K562 (cell line): ENCODE measurements at regions not wholly inside any gene's neighbourhood (a gene's known extent, or its start where the extent isn't known, plus 50 kb on each side); places are given as distances from the start of the nearest gene placed in this dataset.

ENCODE experiments used
- ATAC-seq: fragments of 200-7000 bp; cut with Tn5 transposase; 3 replicates; pipeline ENCODE4 v1.9.1; 2020; ENCODE audit warnings: moderate library complexity
- BruUV-seq: library from RNA; stranded (reverse); fragments of 400-500 nt; replicated peaks from 2 replicates; lab custom pipeline; 2021; lab: Mats Ljungman, UMichigan
- CTCF ChIA-PET: fragments of 300-600 bp; formaldehyde crosslinking; extraction: SDS; loops from one replicate; lab custom pipeline; 2021; ENCODE audit warnings: low intra/inter-chr PET ratio; lab: Yijun Ruan, JAX
- POLR2A ChIA-PET: fragments of 300-600, 350-650 bp; sonication (Branson Sonifier 250); formaldehyde crosslinking; extraction: SDS; loops from one replicate; lab custom pipeline; 2021; ENCODE audit warnings: antibody characterized with exemption, inconsistent platforms; lab: Yijun Ruan, JAX
- DNase-seq, 4 experiments: peaks; one replicate each; pipeline versions ENCODE4 v3.0.0 to v3.0.0-alpha.2; 2011 to 2018; ENCODE audit warnings: low spot score in 3 of 4, mixed read lengths in 3 of 4; ENCODE audit errors: extremely low read depth in 1 of 4
- FAIRE-seq: peaks from 2 replicates; lab custom pipeline; 2011; peaks lifted over from hg19 to GRCh38; lab: Jason Lieb, UNC
- H2AFZ ChIP-seq: 2 replicates; pipeline ENCODE4 v1.6.0; 2011; ENCODE audit warnings: low read depth, low read length, control low read depth, inconsistent platforms
- H3K27ac ChIP-seq: fragments of 200-600 bp; 3 replicates; pipeline ENCODE4 v1.8.0; 2011; ENCODE audit warnings: low read depth, mild to moderate bottlenecking, control low read depth, inconsistent platforms, low read length, moderate library complexity, mixed read lengths; ENCODE audit errors: extremely low read depth
- H3K27me3 ChIP-seq, 2 experiments: fragments of 300-600 bp in 1 of 2; 2 replicates in 1 of 2; 3 replicates in 1 of 2; pipeline versions ENCODE4 v1.6.0 to v1.8.0; 2011; ENCODE audit warnings: inconsistent platforms in 2 of 2, low read length in 2 of 2, mild to moderate bottlenecking in 1 of 2, mixed read lengths in 1 of 2, moderate library complexity in 1 of 2; ENCODE audit not compliant: control insufficient read depth in 2 of 2, insufficient read depth in 2 of 2
- H3K36me3 ChIP-seq: fragments of 300-600 bp; 3 replicates; pipeline ENCODE4 v1.8.0; 2011; ENCODE audit warnings: mild to moderate bottlenecking, low read length, inconsistent platforms; ENCODE audit not compliant: control insufficient read depth, insufficient read depth
- H3K4me1 ChIP-seq, 2 experiments: fragments of 200-600 bp in 1 of 2; replicated peaks in 1 of 2; 2 replicates in 1 of 2; 3 replicates in 1 of 2; pipeline versions ENCODE4 v1.5.1 to v1.8.0; 2011; ENCODE audit warnings: inconsistent platforms in 2 of 2, low read length in 2 of 2, mild to moderate bottlenecking in 1 of 2, mixed read lengths in 1 of 2, moderate library complexity in 1 of 2; ENCODE audit not compliant: control insufficient read depth in 2 of 2, insufficient read depth in 2 of 2
- H3K4me2 ChIP-seq: 2 replicates; pipeline ENCODE4 v1.6.1; 2011; ENCODE audit warnings: low read length, control low read depth, inconsistent platforms, mixed read lengths; ENCODE audit not compliant: insufficient read depth
- H3K4me3 ChIP-seq: fragments of 200-600 bp; sonication (generic), shearing (Covaris generic); 2 replicates; pipeline ENCODE4 v1.5.1; 2016; ENCODE audit warnings: control low read depth, inconsistent platforms
- H3K79me2 ChIP-seq: fragments of 200-600 bp; 3 replicates; pipeline ENCODE4 v1.8.0; 2011; ENCODE audit warnings: low read length, inconsistent platforms; ENCODE audit not compliant: control insufficient read depth, insufficient read depth
- H3K9ac ChIP-seq, 2 experiments: 2 replicates each; pipeline versions ENCODE4 v1.6.0 to v1.6.1; 2011; ENCODE audit warnings: low read depth in 2 of 2, low read length in 2 of 2, control low read depth in 1 of 2, inconsistent platforms in 1 of 2, mild to moderate bottlenecking in 1 of 2, mixed read lengths in 1 of 2; ENCODE audit not compliant: insufficient read depth in 1 of 2
- H3K9me1 ChIP-seq: one replicate; pipeline ENCODE4 v1.6.0; 2011; ENCODE audit warnings: inconsistent platforms, mild to moderate bottlenecking, low read length, moderate library complexity; ENCODE audit not compliant: control insufficient read depth, insufficient read depth
- H3K9me3 ChIP-seq: replicated peaks from 2 replicates; pipeline ENCODE4 v1.5.1; 2011; ENCODE audit warnings: low read depth, low read length, inconsistent platforms; ENCODE audit not compliant: control insufficient read depth, insufficient read depth
- H4K20me1 ChIP-seq: replicated peaks from 2 replicates; pipeline ENCODE4 v1.6.1; 2011; ENCODE audit warnings: low read length, inconsistent platforms, mixed read lengths; ENCODE audit not compliant: control insufficient read depth, insufficient read depth
- BHLHE40 ChIP-seq: IDR thresholded peaks from 2 replicates; pipeline ENCODE4 v1.6.1; 2011; ENCODE audit warnings: low read length, improper control_type of control experiment
- CTBP1 ChIP-seq: fragments of 450-650 bp; IDR thresholded peaks from 2 replicates; pipeline ENCODE4 v1.6.1; 2016; ENCODE audit warnings: borderline replicate concordance
- ETV5 ChIP-seq: sonication (generic); formaldehyde crosslinking; IDR thresholded peaks from 2 replicates; pipeline ENCODE4 v1.4.0; 2020; ENCODE audit warnings: low read depth, mild to moderate bottlenecking, missing genetic modification reagents
- HNRNPK ChIP-seq: fragments of 200-400 bp; formaldehyde crosslinking; IDR thresholded peaks from one replicate; pipeline ENCODE4 v1.6.1; 2018; ENCODE audit warnings: mild to moderate bottlenecking, low read depth, low read length; ENCODE audit not compliant: poor library complexity, severe bottlenecking
- LCOR ChIP-seq: sonication (generic); formaldehyde crosslinking; IDR thresholded peaks from 2 replicates; pipeline ENCODE4 v1.8.0; 2022; ENCODE audit warnings: mild to moderate bottlenecking, missing genetic modification reagents
- MAFF ChIP-seq: IDR thresholded peaks from 2 replicates; pipeline ENCODE4 v1.6.1; 2012; ENCODE audit warnings: low read length, improper control_type of control experiment
- MEF2A ChIP-seq: IDR thresholded peaks from 2 replicates; pipeline ENCODE4 v1.6.1; 2011; ENCODE audit warnings: low read depth, mild to moderate bottlenecking, low read length, moderate library complexity; ENCODE audit not compliant: control insufficient read depth
- NCOR1 ChIP-seq: fragments of 450-650 bp; IDR thresholded peaks from 2 replicates; pipeline ENCODE4 v1.6.1; 2016; ENCODE audit warnings: mild to moderate bottlenecking, moderate library complexity
- NFIC ChIP-seq: fragments of 450-650 bp; IDR thresholded peaks from 2 replicates; pipeline ENCODE4 v1.6.1; 2017; ENCODE audit warnings: mild to moderate bottlenecking, inconsistent platforms
- SMARCA4 ChIP-seq: fragments of 450-650 bp; IDR thresholded peaks from 2 replicates; pipeline ENCODE4 v1.6.1; 2016
- SMARCE1 ChIP-seq: fragments of 450-650 bp; IDR thresholded peaks from 2 replicates; pipeline ENCODE4 v1.7.1; 2016; ENCODE audit warnings: mild to moderate bottlenecking
- TBL1XR1 ChIP-seq, 2 experiments: IDR thresholded peaks; 2 replicates each; pipeline ENCODE4 v1.6.1; 2012; ENCODE audit warnings: improper control_type of control experiment in 2 of 2, low read length in 2 of 2, mild to moderate bottlenecking in 1 of 2
- ZNF384 ChIP-seq: IDR thresholded peaks from 2 replicates; pipeline ENCODE4 v1.6.1; 2012; ENCODE audit warnings: low read depth, low read length, improper control_type of control experiment
- WGBS: fragments of 100-300 bp; shearing (Covaris generic); methylation state at CpG from one replicate; pipeline ENCODE4 v1.1.6; 2016; ENCODE audit warnings: low coverage, mixed read lengths; ENCODE audit not compliant: insufficient coverage; ENCODE audit errors: missing lambda C conversion rate; 5-methylcytosine and 5-hydroxymethylcytosine counted together
- in situ Hi-C: fragments of 300-500 bp; cut with MboI; formaldehyde crosslinking; loops from 4 replicates; pipeline ENCODE4 v1.15.0; 2018; ENCODE audit warnings: inconsistent platforms, mixed read lengths
- intact Hi-C: fragments of 100-400 bp; cut with micrococcal nuclease; formaldehyde crosslinking; loops from 2 replicates; pipeline ENCODE4 v1.14.2; 2022
- TF ChIP-seq, protein P1 (sequence below): fragments of 200-800 bp; sonication (Bioruptor generic); IDR thresholded peaks from 2 replicates; pipeline ENCODE4 v1.6.1; 2017; ENCODE audit warnings: missing genetic modification characterization, missing compliant biosample characterization
- TF ChIP-seq, protein P2 (sequence below), 3 experiments: IDR thresholded peaks in 2 of 3; conservative IDR thresholded peaks in 1 of 3; 2 replicates each; pipeline ENCODE4 v1.5.1; 2011 to 2012; ENCODE audit warnings: low read length in 3 of 3, mild to moderate bottlenecking in 3 of 3, control low read depth in 2 of 3, improper control_type of control experiment in 1 of 3, inconsistent platforms in 1 of 3, low read depth in 1 of 3, mixed read lengths in 1 of 3, moderate library complexity in 1 of 3; ENCODE audit not compliant: insufficient read depth in 2 of 3
- TF ChIP-seq, protein P3 (sequence below): IDR thresholded peaks from 2 replicates; pipeline ENCODE4 v1.6.1; 2012; ENCODE audit warnings: low read depth, low read length, improper control_type of control experiment, borderline replicate concordance
- TF ChIP-seq, protein P4 (sequence below), 2 experiments: fragments of 450-650 bp; IDR thresholded peaks; 2 replicates each; pipeline ENCODE4 v1.6.1; 2016

DNA sequence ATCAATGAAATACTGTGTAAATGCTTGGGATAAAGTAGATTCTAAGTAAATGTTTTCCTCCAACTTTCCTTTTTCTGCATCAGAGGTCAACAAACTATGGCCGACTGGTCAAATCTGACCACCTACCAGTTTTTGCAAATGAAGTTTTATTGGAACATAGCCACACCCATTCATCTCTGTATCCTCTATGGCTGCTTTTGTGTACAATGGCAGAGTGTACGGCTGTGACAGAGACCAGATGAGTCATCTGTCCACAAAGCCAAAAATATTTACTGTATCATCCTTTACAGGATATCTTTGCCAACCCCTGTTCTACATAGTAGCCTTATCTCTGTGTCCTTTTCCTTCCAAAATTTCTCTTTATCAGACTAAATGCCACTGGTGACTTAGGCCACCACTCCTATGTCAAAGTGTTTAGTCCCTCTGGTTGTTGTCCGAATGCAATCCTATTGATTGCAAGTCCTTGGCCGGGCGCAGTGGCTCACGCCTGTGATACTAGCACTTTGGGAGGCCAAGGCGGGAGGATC, 218.4 kb upstream of the KLF4 start:
- peak; percentile 24 to 55 (median 32) for DNase-seq
- Histone ChIP-seq H3K27ac (no peak overlapping the region), H3K27me3 (peaks cover 4 to 6% of the 10 kb centered on the region in 2 experiments; a peak in 4 of 5 replicates), H3K4me1 (peaks cover 0 to 22% of the 10 kb centered on the region in 2 experiments; a peak in 2 of 5 replicates), H3K4me3 (no peak overlapping the region), H3K4me2 (no peak overlapping the region), H3K9me3 (no peaks in the 10 kb centered on the region), H3K36me3 (no peaks in the 10 kb centered on the region), H3K9ac (no peak overlapping the region), H3K79me2 (no peaks in the 10 kb centered on the region), H2AFZ (no peak overlapping the region), H3K9me1 (no peaks in the 10 kb centered on the region), H4K20me1 (no peaks in the 10 kb centered on the region)
- peak; percentile 82 for FAIRE-seq
- peak; percentile 93 for ATAC-seq
- intact Hi-C loops (no loop called here), in situ Hi-C loops (no loop called here)
- CTCF ChIA-PET, result no interaction called here
- BruUV-seq, result no TSS peak
- POLR2A ChIA-PET, result no interaction called here
- under 1% methylated on average over 7 of the region's 7 CpGs for WGBS
- TF ChIP-seq, protein P1, sequence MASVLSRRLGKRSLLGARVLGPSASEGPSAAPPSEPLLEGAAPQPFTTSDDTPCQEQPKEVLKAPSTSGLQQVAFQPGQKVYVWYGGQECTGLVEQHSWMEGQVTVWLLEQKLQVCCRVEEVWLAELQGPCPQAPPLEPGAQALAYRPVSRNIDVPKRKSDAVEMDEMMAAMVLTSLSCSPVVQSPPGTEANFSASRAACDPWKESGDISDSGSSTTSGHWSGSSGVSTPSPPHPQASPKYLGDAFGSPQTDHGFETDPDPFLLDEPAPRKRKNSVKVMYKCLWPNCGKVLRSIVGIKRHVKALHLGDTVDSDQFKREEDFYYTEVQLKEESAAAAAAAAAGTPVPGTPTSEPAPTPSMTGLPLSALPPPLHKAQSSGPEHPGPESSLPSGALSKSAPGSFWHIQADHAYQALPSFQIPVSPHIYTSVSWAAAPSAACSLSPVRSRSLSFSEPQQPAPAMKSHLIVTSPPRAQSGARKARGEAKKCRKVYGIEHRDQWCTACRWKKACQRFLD (CRISPR knock-in tag), result 0 out of 2 replicates have a peak, but pooled peaks have one; percentile 48
- TF ChIP-seq SMARCA4 (peak; percentile 83), CTBP1 (peak; percentile 98), LCOR (CRISPR knock-in tag) (peak; percentile 100), ZNF384 (no peak), MEF2A (0 out of 2 replicates have a peak, but pooled peaks have one; percentile 29), BHLHE40 (no peak), TBL1XR1 (IDR thresholded peaks at IDR 0.05; ENCODE audit: low read length in 2 of 2) (peak in 1 of 2 experiments; percentile 69; a peak in 1 of 4 replicates), MAFF (peak; percentile 50; the same call in 1 of the 2 replicates), ETV5 (0 out of 2 replicates have a peak, but pooled peaks have one; percentile 17), NCOR1 (peak; percentile 75), SMARCE1 (peak; percentile 84; the same call in 1 of the 2 replicates), NFIC (peak; percentile 64), HNRNPK (no peak)
- TF ChIP-seq, protein P2, sequence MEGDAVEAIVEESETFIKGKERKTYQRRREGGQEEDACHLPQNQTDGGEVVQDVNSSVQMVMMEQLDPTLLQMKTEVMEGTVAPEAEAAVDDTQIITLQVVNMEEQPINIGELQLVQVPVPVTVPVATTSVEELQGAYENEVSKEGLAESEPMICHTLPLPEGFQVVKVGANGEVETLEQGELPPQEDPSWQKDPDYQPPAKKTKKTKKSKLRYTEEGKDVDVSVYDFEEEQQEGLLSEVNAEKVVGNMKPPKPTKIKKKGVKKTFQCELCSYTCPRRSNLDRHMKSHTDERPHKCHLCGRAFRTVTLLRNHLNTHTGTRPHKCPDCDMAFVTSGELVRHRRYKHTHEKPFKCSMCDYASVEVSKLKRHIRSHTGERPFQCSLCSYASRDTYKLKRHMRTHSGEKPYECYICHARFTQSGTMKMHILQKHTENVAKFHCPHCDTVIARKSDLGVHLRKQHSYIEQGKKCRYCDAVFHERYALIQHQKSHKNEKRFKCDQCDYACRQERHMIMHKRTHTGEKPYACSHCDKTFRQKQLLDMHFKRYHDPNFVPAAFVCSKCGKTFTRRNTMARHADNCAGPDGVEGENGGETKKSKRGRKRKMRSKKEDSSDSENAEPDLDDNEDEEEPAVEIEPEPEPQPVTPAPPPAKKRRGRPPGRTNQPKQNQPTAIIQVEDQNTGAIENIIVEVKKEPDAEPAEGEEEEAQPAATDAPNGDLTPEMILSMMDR (IDR thresholded peaks at IDR 0.05 in 2 of 3, conservative IDR thresholded peaks at IDR 0.05 in 1 of 3; ENCODE audit: insufficient read depth in 2 of 3, low read depth in 1 of 3, low read length in 3 of 3), result 0 out of 6 replicates have a peak, but pooled peaks of 1 of the 3 experiments have one; percentile 1
- TF ChIP-seq, protein P3, sequence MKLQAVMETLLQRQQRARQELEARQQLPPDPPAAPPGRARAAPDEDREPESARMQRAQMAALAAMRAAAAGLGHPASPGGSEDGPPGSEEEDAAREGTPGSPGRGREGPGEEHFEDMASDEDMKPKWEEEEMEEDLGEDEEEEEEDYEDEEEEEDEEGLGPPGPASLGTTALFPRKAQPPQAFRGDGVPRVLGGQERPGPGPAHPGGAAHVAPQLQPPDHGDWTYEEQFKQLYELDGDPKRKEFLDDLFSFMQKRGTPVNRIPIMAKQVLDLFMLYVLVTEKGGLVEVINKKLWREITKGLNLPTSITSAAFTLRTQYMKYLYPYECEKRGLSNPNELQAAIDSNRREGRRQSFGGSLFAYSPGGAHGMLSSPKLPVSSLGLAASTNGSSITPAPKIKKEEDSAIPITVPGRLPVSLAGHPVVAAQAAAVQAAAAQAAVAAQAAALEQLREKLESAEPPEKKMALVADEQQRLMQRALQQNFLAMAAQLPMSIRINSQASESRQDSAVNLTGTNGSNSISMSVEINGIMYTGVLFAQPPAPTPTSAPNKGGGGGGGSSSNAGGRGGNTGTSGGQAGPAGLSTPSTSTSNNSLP, result peak; percentile 53; the same call in 1 of the 2 replicates
- TF ChIP-seq, protein P4, sequence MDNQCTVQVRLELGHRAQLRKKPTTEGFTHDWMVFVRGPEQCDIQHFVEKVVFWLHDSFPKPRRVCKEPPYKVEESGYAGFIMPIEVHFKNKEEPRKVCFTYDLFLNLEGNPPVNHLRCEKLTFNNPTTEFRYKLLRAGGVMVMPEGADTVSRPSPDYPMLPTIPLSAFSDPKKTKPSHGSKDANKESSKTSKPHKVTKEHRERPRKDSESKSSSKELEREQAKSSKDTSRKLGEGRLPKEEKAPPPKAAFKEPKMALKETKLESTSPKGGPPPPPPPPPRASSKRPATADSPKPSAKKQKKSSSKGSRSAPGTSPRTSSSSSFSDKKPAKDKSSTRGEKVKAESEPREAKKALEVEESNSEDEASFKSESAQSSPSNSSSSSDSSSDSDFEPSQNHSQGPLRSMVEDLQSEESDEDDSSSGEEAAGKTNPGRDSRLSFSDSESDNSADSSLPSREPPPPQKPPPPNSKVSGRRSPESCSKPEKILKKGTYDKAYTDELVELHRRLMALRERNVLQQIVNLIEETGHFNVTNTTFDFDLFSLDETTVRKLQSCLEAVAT (IDR thresholded peaks at IDR 0.05), result no peak
